ENCODE measurements at regions not wholly inside any gene's neighbourhood (a gene's known extent, or its start where the extent isn't known, plus 50 kb on each side); places are given as distances from the start of the nearest gene placed in this dataset.

- no peak for TF ChIP-seq POLR2AphosphoS5 (IDR thresholded peaks at IDR 0.05; ENCODE audit: low read depth, low read length)
- no peak for TF ChIP-seq FOXP2 (optimal IDR thresholded peaks at IDR 0.05; ENCODE audit: borderline replicate concordance, extremely low read depth, extremely low read length, insufficient read depth)
- TF ChIP-seq SIN3A (IDR thresholded peaks at IDR 0.05; ENCODE audit: borderline replicate concordance, insufficient read depth, low read length): no peak
- no peak for TF ChIP-seq REST (IDR thresholded peaks at IDR 0.05; ENCODE audit: insufficient read depth in 1 of 2, low read depth in 2 of 2, low read length in 2 of 2)
- TF ChIP-seq TAF1 (IDR thresholded peaks at IDR 0.05; ENCODE audit: borderline replicate concordance, insufficient read depth, low read length): no peak
These were observed 54.2 kb upstream of the CREB1 start for GRCh38 chr2:207475546-207475945.

GRCh38 chr2:207477896-207478295 is 51.9 kb upstream of the CREB1 start:
- no peak for TF ChIP-seq FOXP2 (optimal IDR thresholded peaks at IDR 0.05; ENCODE audit: borderline replicate concordance, extremely low read depth, extremely low read length, insufficient read depth)

- TF ChIP-seq REST (IDR thresholded peaks at IDR 0.05; ENCODE audit: insufficient read depth in 1 of 2, low read depth in 2 of 2, low read length in 2 of 2): no peak
- TF ChIP-seq FOXP2 (optimal IDR thresholded peaks at IDR 0.05; ENCODE audit: borderline replicate concordance, extremely low read depth, extremely low read length, insufficient read depth): no peak
- TF ChIP-seq SIN3A (IDR thresholded peaks at IDR 0.05; ENCODE audit: borderline replicate concordance, insufficient read depth, low read length): no peak
- TF ChIP-seq POLR2AphosphoS5 (IDR thresholded peaks at IDR 0.05; ENCODE audit: low read depth, low read length): no peak
- TF ChIP-seq TAF1 (IDR thresholded peaks at IDR 0.05; ENCODE audit: borderline replicate concordance, insufficient read depth, low read length): no peak
These were observed 51.2 kb upstream of the CREB1 start for GRCh38 chr2:207478572-207478971.

- no peak for TF ChIP-seq REST (IDR thresholded peaks at IDR 0.05; ENCODE audit: insufficient read depth in 1 of 2, low read depth in 2 of 2, low read length in 2 of 2)
- no peak for TF ChIP-seq TAF1 (IDR thresholded peaks at IDR 0.05; ENCODE audit: borderline replicate concordance, insufficient read depth, low read length)
- no peak for TF ChIP-seq SIN3A (IDR thresholded peaks at IDR 0.05; ENCODE audit: borderline replicate concordance, insufficient read depth, low read length)
- no peak for TF ChIP-seq FOXP2 (optimal IDR thresholded peaks at IDR 0.05; ENCODE audit: borderline replicate concordance, extremely low read depth, extremely low read length, insufficient read depth)
- TF ChIP-seq POLR2AphosphoS5 (IDR thresholded peaks at IDR 0.05; ENCODE audit: low read depth, low read length): no peak
These were observed 50.5 kb upstream of the CREB1 start for GRCh38 chr2:207479198-207479785.
